Right atrium auricular region (tissue), 2 donors: ENCODE measurements at regions not wholly inside any gene's neighbourhood (a gene's known extent, or its start where the extent isn't known, plus 50 kb on each side); places are given as distances from the start of the nearest gene placed in this dataset.
A peak's percentile ranks its signal among the peaks of the same experiment; 100 is the strongest.

Source experiments
- DNase-seq: peaks from one replicate; pipeline ENCODE4 v3.0.0-alpha.2; 2019; ENCODE audit warnings: low spot score
- H3K27ac ChIP-seq, 2 donors: fragments of 200-600 bp; sonication (generic); 1 replicate in 1 of 2; 2 replicates in 1 of 2; pipeline ENCODE4 v1.5.1; 2016 to 2019
- H3K27me3 ChIP-seq, 2 donors: fragments of 200-600 bp; sonication (generic); one replicate each; pipeline versions ENCODE4 v1.5.1 to v1.6.0; 2017 to 2019
- H3K36me3 ChIP-seq: fragments of 200-600 bp; sonication (generic); one replicate; pipeline ENCODE4 v1.5.1; 2016
- H3K4me1 ChIP-seq, 2 donors: fragments of 200-600 bp; sonication (generic); one replicate each; pipeline versions ENCODE4 v1.5.1 to v1.6.0; 2017 to 2019
- H3K4me3 ChIP-seq, 2 donors: fragments of 200-600 bp; sonication (generic); 1 replicate in 1 of 2; 2 replicates in 1 of 2; pipeline ENCODE4 v1.5.1; 2017 to 2019; ENCODE audit warnings: mild to moderate bottlenecking in 1 of 2, moderate library complexity in 1 of 2
- H3K9me3 ChIP-seq, 2 donors: fragments of 200-600 bp; sonication (generic); one replicate each; pipeline ENCODE4 v1.5.1; 2019
- TF ChIP-seq, protein P1 (sequence below), 2 donors: fragments of 200-600 bp; sonication (generic); IDR thresholded peaks; one replicate each; pipeline ENCODE4 v1.5.1; 2019; ENCODE audit warnings: antibody characterized with exemption in 2 of 2

DNA sequence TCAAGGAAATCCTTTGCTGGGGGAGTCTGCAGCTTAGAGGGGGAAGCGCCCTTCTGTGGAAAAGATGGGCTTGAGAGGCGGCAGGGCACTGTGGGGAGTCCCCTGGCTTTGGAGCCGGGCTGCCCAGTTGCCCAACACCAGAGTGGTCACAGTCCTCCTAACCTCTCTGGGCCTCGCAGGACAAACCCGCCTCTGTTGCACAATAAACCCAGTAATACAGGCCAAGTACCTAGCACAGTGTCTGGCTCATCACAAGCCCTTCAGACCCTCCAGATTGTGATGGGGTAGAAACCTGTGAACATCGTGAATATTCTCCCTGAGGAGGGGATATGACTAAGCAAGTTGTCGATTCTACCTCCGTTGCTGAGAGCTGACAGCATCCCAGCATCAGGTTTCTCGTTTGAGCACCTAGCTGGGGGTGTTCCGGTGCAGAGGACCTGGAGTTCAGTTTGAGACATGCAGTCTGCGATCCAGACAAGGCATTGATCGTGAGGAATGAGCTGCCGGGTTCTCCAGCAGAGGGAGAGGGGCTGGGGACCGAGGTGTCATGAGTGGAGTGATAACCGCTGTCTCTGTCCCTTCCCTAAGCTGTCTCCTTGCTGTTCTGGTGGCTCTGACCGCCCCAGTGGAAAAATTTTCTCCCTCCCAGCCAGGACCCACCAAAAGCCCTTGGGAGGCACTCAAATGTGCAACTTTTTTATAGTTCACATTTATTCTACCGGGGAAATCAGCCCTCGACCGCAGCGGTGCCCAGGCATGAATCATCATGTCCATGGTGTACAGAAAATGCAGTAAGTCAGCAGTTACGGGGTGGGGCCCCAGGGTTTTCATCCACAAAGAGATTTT is 161.9 kb downstream of the WSCD1 start:
- H3K27ac ChIP-seq: no peak overlapping the region
- no peak overlapping the region for H3K4me3 ChIP-seq
- no peaks in the 10 kb centered on the region for H3K4me1 ChIP-seq
- H3K27me3 ChIP-seq: no peaks in the 10 kb centered on the region
- no peaks in the 10 kb centered on the region for H3K9me3 ChIP-seq
- H3K36me3 ChIP-seq: no peaks in the 10 kb centered on the region
- DNase-seq: peak; percentile 40
- TF ChIP-seq, protein P1, sequence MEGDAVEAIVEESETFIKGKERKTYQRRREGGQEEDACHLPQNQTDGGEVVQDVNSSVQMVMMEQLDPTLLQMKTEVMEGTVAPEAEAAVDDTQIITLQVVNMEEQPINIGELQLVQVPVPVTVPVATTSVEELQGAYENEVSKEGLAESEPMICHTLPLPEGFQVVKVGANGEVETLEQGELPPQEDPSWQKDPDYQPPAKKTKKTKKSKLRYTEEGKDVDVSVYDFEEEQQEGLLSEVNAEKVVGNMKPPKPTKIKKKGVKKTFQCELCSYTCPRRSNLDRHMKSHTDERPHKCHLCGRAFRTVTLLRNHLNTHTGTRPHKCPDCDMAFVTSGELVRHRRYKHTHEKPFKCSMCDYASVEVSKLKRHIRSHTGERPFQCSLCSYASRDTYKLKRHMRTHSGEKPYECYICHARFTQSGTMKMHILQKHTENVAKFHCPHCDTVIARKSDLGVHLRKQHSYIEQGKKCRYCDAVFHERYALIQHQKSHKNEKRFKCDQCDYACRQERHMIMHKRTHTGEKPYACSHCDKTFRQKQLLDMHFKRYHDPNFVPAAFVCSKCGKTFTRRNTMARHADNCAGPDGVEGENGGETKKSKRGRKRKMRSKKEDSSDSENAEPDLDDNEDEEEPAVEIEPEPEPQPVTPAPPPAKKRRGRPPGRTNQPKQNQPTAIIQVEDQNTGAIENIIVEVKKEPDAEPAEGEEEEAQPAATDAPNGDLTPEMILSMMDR (IDR thresholded peaks at IDR 0.05): no peak

DNA sequence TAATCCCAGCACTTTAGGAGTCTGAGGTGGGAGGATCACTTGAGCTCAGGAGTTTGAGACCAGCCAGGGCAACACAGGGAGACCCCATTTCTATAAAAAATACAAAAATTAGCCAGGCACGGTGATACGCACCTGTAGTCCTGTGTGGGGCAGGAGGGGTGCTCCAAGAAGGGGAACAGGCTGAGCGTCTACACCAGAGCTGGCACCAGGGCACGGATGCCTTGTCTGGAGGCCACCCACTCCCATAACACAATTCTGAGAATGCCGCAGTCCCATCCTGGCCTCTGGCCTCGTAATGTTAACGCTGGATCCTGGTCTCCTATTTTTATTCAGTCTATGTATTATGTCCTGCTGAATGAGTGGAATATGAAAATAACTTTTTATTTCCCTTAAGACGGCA is 161.3 kb downstream of the WSCD1 start:
- peak; percentile 42 for DNase-seq
- Histone ChIP-seq H3K36me3 (no peaks in the 10 kb centered on the region), H3K4me1 (no peaks in the 10 kb centered on the region), H3K9me3 (no peaks in the 10 kb centered on the region), H3K27ac (no peak overlapping the region), H3K4me3 (no peak overlapping the region), H3K27me3 (no peaks in the 10 kb centered on the region)
- TF ChIP-seq, protein P1 (IDR thresholded peaks at IDR 0.05): no peak

DNA sequence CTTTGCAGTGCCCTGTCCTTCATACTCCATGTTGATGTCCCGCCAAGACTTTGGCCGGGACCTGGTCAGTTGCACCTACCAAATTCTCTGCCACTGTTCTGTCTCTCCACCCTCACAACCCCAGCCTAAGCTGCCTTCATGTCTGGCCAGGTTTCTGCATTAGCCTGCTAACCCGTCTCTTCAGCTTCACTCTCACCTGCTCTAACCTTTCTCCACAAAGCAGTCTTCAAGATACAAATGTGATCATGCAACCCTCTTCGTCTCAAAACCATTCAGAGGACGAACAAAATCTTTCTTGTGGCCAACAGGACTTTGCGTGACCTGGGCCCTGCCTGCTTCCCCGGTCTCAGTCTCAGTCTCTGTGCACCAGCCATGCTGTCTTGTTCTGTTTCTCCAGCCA is 148.2 kb downstream of the WSCD1 start:
- Histone ChIP-seq H3K27ac (no peak overlapping the region), H3K9me3 (peaks cover 7 to 12% of the 10 kb centered on the region in 2 donors), H3K4me3 (no peak overlapping the region), H3K4me1 (no peaks in the 10 kb centered on the region), H3K36me3 (no peaks in the 10 kb centered on the region), H3K27me3 (no peaks in the 10 kb centered on the region)
- no peak for DNase-seq
- TF ChIP-seq, protein P1 (IDR thresholded peaks at IDR 0.05): no peak

DNA sequence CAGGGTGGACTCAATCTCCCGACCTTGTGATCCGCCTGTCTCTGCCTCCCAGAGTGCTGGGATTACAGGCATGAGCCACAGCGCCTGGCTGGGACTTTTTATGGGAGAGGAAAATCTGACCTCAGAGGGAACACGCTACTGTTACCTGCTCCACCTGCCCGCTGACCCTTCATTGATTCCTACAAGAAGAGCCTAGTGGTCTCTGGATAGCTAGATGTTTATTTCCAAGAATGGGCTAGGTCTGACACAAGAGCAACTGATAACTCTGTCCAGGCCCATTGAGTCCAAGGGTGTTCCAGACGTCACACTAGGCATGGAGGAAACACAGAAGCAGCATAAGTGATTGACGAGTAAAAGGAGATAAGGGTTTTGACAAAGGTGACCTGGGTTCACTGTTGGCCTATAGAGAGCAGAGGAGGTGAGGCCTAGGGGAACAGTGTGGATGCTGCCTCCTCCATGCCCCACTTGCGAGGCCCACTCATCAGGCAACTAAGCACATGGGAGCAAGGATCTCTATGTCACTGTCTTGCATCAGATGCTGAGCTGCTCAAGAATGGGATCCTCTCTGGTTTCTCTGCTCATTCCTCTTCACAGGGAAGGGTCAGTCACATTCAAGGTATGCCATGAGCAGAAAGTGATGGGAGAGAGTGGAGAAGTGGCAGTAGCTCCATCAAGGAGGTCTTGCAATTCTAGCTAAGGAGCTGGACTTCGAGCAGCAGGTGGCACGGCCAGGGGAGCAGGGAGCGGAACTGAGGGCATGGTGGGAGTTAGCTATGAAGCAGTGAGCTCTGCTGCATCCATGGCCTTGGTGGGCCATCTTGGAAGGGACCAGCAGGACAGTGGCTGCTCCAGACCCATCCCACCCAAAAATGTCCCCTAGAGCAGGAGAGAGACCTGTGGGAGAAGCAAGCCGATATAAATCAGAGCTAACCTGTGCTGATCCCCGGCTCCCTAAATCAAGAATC is 145.2 kb downstream of the WSCD1 start:
- Histone ChIP-seq H3K36me3 (no peaks in the 10 kb centered on the region), H3K9me3 (no peaks in the 10 kb centered on the region), H3K4me1 (no peaks in the 10 kb centered on the region), H3K4me3 (no peak overlapping the region), H3K27me3 (no peaks in the 10 kb centered on the region), H3K27ac (no peak overlapping the region)
- no peak for DNase-seq
- TF ChIP-seq, protein P1 (IDR thresholded peaks at IDR 0.05): no peak

DNA sequence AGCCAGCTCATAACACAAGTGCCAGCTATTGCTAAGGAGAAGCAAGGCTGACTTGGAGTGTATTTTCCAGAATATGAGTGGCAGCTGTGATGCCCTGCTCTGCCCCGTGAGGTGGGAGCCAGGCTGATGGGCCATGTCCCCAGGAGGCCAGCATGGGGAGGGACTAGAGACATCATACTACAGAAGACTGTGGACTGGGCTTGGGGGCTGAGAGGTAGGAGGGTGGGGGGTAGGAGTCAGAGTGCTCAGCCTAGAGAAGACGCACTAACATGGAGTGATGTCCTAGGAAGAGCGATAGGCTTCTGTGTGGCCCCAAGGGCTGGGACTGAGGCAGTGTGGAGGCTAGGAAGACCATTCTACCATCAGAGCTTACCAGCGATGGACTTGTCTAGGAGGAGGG is 143.7 kb downstream of the WSCD1 start:
- TF ChIP-seq, protein P1 (IDR thresholded peaks at IDR 0.05): no peak
- H3K9me3 ChIP-seq: no peaks in the 10 kb centered on the region
- no peaks in the 10 kb centered on the region for H3K4me1 ChIP-seq
- H3K27ac ChIP-seq: no peak overlapping the region
- no peak for DNase-seq
- H3K27me3 ChIP-seq: no peaks in the 10 kb centered on the region
- no peak overlapping the region for H3K4me3 ChIP-seq
- H3K36me3 ChIP-seq: no peaks in the 10 kb centered on the region
